ENCODE measurements at regions not wholly inside any gene's neighbourhood (a gene's known extent, or its start where the extent isn't known, plus 50 kb on each side); places are given as distances from the start of the nearest gene placed in this dataset.

DNA sequence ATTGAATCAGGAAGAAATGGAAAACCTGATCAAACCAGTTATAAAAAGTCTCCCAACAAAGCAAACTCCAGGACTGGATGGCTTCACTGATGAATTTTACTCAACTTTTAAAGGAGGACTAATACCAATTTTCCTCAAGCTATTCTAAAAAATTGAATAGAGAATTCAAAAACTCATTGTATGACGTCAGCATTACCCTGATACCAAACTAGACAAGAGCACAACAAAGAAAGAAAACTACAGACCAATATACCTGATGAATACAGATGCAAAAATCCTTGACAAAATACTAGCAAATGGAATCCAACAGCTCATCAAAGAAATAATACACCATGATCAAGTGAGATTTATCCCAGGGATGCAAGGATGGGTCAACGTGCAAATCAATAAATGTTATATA, 172.9 kb downstream of the FNDC1 start:
- no peak for DNase-seq (ENCODE audit: low read depth)

DNA sequence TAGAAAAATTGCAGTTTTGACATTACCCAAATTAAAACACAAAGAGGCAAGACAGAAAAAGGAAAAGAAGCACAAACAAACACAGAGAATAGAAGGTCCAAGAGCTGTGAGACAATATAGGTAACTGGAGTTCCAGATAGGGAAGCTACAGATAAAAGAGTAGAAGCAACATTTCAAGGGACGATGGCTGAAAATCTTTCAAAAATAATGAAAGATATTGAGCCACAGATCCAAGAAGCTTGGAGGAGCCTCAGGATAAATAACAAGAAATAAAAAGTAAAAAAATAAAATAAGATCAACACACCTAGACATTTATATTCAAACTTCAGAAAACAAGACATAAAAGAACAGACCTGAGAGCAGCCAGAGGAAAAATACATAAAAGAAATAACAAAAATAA, 164.9 kb downstream of the FNDC1 start:
- DNase-seq (ENCODE audit: low read depth), result no peak

GRCh38 chr6:159331451-159331850, 162.3 kb downstream of the FNDC1 start:
- DNase-seq (ENCODE audit: low read depth), result no peak

DNA sequence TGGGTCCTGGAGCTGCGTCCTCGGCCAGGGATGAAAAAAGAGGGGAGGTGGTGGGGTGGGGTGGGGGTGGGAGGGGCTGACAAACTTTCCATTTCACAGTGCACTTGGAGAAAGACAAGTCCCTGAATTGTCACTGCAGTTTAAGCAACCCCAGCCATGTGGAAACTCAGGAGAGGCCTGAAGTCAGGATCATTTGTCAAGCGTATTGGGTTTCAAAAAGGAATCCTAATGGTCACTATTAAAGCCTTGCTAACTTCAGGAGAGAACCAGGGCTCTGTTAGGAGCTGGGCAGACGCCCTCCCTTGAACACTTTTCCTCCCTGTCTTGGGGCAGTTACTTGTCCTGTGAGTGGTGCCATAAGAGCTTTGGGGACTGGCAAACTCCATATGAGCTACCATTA, 159.9 kb downstream of the FNDC1 start:
- DNase-seq (ENCODE audit: low read depth), result no peak

DNA sequence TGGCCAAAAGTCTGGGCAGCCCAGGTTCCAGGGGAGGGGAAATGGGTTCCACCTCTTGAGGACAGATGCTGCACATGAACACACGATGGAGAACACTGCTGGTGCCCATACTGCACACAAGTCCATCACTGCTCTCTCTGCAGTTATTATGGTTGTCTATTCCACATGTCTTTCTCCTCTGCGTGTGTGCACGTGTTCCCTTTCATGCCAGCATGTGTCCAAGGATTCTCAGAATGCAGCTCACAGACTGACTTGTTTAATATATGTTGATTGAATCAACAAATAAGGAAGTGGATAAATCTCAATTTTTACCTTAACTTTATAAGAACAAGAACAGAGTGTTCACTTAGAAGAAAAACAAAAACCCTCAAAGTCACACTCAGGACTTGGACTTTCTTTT, 158.9 kb downstream of the FNDC1 start:
- no peak for DNase-seq (ENCODE audit: low read depth)

DNA sequence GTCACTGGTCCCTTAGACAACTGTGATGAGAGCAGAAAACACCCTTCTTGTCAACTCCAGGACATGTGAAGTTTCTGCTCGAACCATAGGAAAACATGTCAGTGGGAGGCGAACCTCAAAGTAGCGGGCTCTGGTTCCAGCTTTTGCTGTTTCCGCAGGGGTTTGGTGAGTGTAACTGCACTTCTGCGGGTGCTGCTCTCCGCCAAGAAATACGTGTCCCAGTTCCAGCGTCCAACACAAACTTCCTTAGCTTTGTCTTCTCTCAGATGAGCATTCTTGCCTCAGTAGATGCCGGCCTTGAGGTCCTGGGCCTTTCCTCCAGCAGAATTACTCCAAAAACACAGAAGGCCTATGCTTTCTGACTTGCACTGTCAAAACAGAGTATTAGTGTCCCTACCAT, 156.3 kb downstream of the FNDC1 start:
- no peak for DNase-seq (ENCODE audit: low read depth)

DNA sequence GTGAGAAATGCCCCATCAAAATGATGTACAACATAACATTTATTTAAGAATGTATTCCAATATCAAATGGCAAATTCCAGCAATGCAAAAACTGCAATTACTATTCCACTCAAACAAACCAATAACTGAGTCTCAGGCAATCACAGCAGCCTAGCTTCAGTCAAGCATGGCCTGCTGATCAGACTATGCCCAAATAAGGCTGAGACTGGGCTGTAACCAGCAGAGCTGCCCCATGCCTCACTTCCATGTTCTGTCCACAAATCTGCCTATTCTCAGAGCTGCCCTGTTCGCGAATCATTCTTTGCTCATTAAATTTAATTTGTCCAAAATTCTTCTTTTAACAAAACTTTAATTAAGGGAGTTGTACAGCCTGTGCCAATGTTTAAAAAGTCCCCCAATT, 155.4 kb downstream of the FNDC1 start:
- DNase-seq (ENCODE audit: low read depth), result no peak

Data from HS-27A (cell line).